ENCODE measurements at regions not wholly inside any gene's neighbourhood (a gene's known extent, or its start where the extent isn't known, plus 50 kb on each side); places are given as distances from the start of the nearest gene placed in this dataset.

- no peak for TF ChIP-seq CTCF (IDR thresholded peaks at IDR 0.05)
- no peak for TF ChIP-seq ZFX (IDR thresholded peaks at IDR 0.05; ENCODE audit: borderline replicate concordance)
Observed at GRCh38 chr4:165600959-165601683, 222.3 kb downstream of the CPE start.
